ENCODE measurements at regions not wholly inside any gene's neighbourhood (a gene's known extent, or its start where the extent isn't known, plus 50 kb on each side); places are given as distances from the start of the nearest gene placed in this dataset.

DNA sequence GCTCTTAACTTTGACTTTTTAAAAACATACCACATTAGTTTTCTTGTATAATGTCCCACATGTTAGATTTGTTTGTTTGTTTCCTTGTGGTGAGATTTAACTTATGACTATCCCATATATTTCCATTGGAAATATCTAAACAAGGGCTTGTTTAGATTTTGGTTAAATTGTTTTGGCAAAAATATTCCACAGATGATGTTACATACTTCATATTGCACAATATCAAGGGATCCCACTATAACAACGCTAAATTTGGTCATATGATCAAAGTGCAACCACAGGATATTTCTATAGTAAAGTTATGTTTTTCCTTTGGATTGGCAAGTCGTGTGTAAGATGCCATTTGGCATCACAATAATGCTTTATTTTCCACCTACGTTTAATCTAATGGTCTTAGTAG lies 396.7 kb downstream of the TGFB2 start:
- H3K4me1 Mint-ChIP-seq (ENCODE audit: unreplicated experiment): no peaks in the 10 kb centered on the region
- H3K9me3 Mint-ChIP-seq: peaks cover 5% of the 10 kb centered on the region
- H3K27me3 Mint-ChIP-seq: no peaks in the 10 kb centered on the region
- no peak overlapping the region for H3K4me3 Mint-ChIP-seq
- H3K36me3 Mint-ChIP-seq: no peaks in the 10 kb centered on the region
- H3K27ac Mint-ChIP-seq: no peak overlapping the region
- TF ChIP-seq, protein P1, sequence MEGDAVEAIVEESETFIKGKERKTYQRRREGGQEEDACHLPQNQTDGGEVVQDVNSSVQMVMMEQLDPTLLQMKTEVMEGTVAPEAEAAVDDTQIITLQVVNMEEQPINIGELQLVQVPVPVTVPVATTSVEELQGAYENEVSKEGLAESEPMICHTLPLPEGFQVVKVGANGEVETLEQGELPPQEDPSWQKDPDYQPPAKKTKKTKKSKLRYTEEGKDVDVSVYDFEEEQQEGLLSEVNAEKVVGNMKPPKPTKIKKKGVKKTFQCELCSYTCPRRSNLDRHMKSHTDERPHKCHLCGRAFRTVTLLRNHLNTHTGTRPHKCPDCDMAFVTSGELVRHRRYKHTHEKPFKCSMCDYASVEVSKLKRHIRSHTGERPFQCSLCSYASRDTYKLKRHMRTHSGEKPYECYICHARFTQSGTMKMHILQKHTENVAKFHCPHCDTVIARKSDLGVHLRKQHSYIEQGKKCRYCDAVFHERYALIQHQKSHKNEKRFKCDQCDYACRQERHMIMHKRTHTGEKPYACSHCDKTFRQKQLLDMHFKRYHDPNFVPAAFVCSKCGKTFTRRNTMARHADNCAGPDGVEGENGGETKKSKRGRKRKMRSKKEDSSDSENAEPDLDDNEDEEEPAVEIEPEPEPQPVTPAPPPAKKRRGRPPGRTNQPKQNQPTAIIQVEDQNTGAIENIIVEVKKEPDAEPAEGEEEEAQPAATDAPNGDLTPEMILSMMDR (conservative IDR thresholded peaks at IDR 0.05): no peak
- no peak for DNase-seq (ENCODE audit: extremely low spot score, unreplicated experiment)

GRCh38 chr1:218742467-218743262 lies 397.5 kb downstream of the TGFB2 start:
- no peak overlapping the region for H3K4me3 Mint-ChIP-seq
- H3K9me3 Mint-ChIP-seq: peaks cover 5% of the 10 kb centered on the region
- DNase-seq (ENCODE audit: extremely low spot score, unreplicated experiment): no peak
- no peaks in the 10 kb centered on the region for H3K27me3 Mint-ChIP-seq
- TF ChIP-seq, protein P1 (conservative IDR thresholded peaks at IDR 0.05): no peak
- no peaks in the 10 kb centered on the region for H3K4me1 Mint-ChIP-seq (ENCODE audit: unreplicated experiment)
- no peaks in the 10 kb centered on the region for H3K36me3 Mint-ChIP-seq
- no peak overlapping the region for H3K27ac Mint-ChIP-seq

GRCh38 chr1:218743861-218744505 lies 398.8 kb downstream of the TGFB2 start:
- H3K36me3 Mint-ChIP-seq: no peaks in the 10 kb centered on the region
- TF ChIP-seq, protein P1 (conservative IDR thresholded peaks at IDR 0.05): no peak
- no peaks in the 10 kb centered on the region for H3K27me3 Mint-ChIP-seq
- no peak overlapping the region for H3K27ac Mint-ChIP-seq
- DNase-seq (ENCODE audit: extremely low spot score, unreplicated experiment): no peak
- H3K4me3 Mint-ChIP-seq: no peak overlapping the region
- peaks cover 5% of the 10 kb centered on the region for H3K9me3 Mint-ChIP-seq
- H3K4me1 Mint-ChIP-seq (ENCODE audit: unreplicated experiment): no peaks in the 10 kb centered on the region

DNA sequence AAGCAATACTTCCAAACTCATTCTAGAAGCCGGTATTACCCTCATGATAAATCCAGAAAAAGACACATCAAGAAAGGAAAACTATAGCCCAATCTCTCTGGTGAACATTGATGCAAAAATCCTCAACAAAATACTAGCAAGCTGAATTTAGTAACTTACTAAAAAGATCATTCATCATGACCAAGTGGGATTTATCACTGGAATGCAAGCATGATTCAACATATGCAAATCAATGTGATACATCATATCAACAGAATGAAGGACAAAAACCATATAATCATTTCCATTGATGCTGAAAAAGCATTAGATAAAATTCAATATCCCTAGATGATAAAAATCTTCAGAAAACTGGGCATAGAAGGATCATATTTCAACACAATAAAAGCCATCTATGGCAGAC lies 402.9 kb downstream of the TGFB2 start:
- Mint-ChIP-seq H3K27me3 (no peaks in the 10 kb centered on the region), H3K36me3 (no peaks in the 10 kb centered on the region), H3K4me3 (no peak overlapping the region), H3K27ac (no peak overlapping the region), H3K9me3 (peaks cover 10% of the 10 kb centered on the region), H3K4me1 (ENCODE audit: unreplicated experiment) (no peaks in the 10 kb centered on the region)
- TF ChIP-seq, protein P1 (conservative IDR thresholded peaks at IDR 0.05): no peak
- no peak for DNase-seq (ENCODE audit: extremely low spot score, unreplicated experiment)

DNA sequence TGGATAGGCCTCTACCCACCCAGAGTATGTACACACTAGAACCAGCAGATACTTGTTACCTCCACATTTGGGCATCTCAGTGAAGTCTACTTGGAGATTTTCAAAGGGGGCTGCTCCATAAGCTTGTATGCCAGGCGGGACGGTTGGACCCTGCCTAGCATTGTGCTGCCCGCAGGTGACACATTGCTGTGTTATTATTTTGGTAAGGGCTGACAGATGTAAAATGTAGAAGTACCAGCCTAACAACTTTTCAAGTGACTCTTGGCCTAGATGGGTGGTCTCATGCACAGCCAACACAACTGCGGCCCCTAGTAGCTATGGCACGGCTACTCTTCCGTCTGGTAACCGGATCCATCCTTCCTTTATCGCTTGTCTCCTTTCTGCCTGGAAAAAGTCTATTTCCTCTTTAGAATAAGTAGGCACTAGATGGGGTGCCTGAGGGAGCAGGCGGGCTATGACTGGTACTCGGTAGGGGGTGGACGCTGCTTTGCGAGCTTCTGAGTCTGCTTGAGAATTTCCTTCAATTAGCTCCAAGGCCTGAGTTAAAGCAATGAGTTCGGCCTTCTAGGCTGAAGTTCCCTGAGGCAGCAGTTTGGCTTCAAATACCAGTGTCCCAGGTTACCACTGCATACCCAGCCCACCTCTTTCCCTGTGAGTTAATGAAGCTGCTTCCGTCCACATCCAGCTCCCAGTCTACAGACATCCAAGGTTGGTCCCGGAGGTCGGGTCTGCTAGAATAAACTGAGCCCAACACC lies 405.3 kb downstream of the TGFB2 start:
- TF ChIP-seq, protein P1 (conservative IDR thresholded peaks at IDR 0.05): no peak
- H3K4me3 Mint-ChIP-seq: no peak overlapping the region
- no peak for DNase-seq (ENCODE audit: extremely low spot score, unreplicated experiment)
- H3K36me3 Mint-ChIP-seq: no peaks in the 10 kb centered on the region
- H3K4me1 Mint-ChIP-seq (ENCODE audit: unreplicated experiment): no peaks in the 10 kb centered on the region
- H3K27me3 Mint-ChIP-seq: no peaks in the 10 kb centered on the region
- H3K27ac Mint-ChIP-seq: no peak overlapping the region
- peaks cover 5% of the 10 kb centered on the region for H3K9me3 Mint-ChIP-seq
